B cell (primary cell): ENCODE measurements at regions not wholly inside any gene's neighbourhood (a gene's known extent, or its start where the extent isn't known, plus 50 kb on each side); places are given as distances from the start of the nearest gene placed in this dataset.

ENCODE experiments used
- ATAC-seq: fragments of 200-7000 bp; cut with Tn5 transposase; one replicate; pipeline ENCODE4 v1.10.0; 2021; ENCODE audit warnings: low read depth, mild to moderate bottlenecking, moderate number of reproducible peaks, moderate library complexity
- CTCF ChIA-PET: fragments of 350-600 bp; sonication (Branson Sonifier 250); formaldehyde crosslinking; loops from one replicate; lab custom pipeline; 2021; ENCODE audit warnings: antibody characterized with exemption, inconsistent platforms; lab: Charles Lee
- POLR2A ChIA-PET: fragments of 350-600 bp; sonication (Branson Sonifier 250); formaldehyde crosslinking; loops from one replicate; lab custom pipeline; 2021; ENCODE audit warnings: antibody characterized with exemption; lab: Charles Lee
- DNase-seq: peaks from one replicate; pipeline ENCODE4 v3.0.0; 2013
- H2AFZ ChIP-seq: 2 replicates; pipeline ENCODE4 v1.6.1; 2012; ENCODE audit warnings: mild to moderate bottlenecking, low read depth, low read length; ENCODE audit not compliant: insufficient read depth, poor library complexity, severe bottlenecking
- H3K27ac ChIP-seq, 2 donors: 1 replicate in 1 of 2; 2 replicates in 1 of 2; pipeline ENCODE4 v1.5.1; 2012 to 2013; ENCODE audit warnings: low read length in 2 of 2, mild to moderate bottlenecking in 2 of 2, moderate library complexity in 1 of 2
- H3K27me3 ChIP-seq, 4 experiments: fragments of 200-600 bp in 1 of 4; sonication (generic) in 1 of 4; replicated peaks in 1 of 4; 1 replicate in 2 of 4; 2 replicates in 2 of 4; pipeline versions ENCODE4 v1.6.1 to v1.7.0; 2013 to 2016; ENCODE audit warnings: low read length in 3 of 4, mild to moderate bottlenecking in 2 of 4, mixed read lengths in 1 of 4, moderate library complexity in 1 of 4; ENCODE audit not compliant: insufficient read depth in 4 of 4, control insufficient read depth in 3 of 4; ENCODE audit errors: control extremely low read depth in 1 of 4
- H3K36me3 ChIP-seq, 2 experiments: replicated peaks in 1 of 2; 1 replicate in 1 of 2; 2 replicates in 1 of 2; pipeline versions ENCODE4 v1.6.1 to v1.7.1; 2013; ENCODE audit warnings: low read length in 1 of 2; ENCODE audit not compliant: insufficient read depth in 2 of 2, control insufficient read depth in 1 of 2; ENCODE audit errors: control extremely low read depth in 1 of 2, extremely low read depth in 1 of 2
- H3K4me1 ChIP-seq, 2 donors: fragments of 200-600 bp in 1 of 2; sonication (generic) in 1 of 2; 1 replicate in 1 of 2; 2 replicates in 1 of 2; pipeline versions ENCODE4 v1.5.1 to v1.6.1; 2013 to 2017; ENCODE audit warnings: low read length in 2 of 2; ENCODE audit not compliant: control insufficient read depth in 2 of 2, insufficient read depth in 2 of 2
- H3K4me2 ChIP-seq: replicated peaks from 2 replicates; pipeline ENCODE3; 2012; ENCODE audit warnings: mild to moderate bottlenecking, low read depth, low read length; ENCODE audit not compliant: poor library complexity, severe bottlenecking
- H3K4me3 ChIP-seq, 5 experiments: fragments of 200-600 bp in 1 of 5; sonication (generic) in 1 of 5; 1 replicate in 3 of 5; 2 replicates in 2 of 5; pipeline versions ENCODE4 v1.5.1 to v1.7.0; 2011 to 2016; ENCODE audit warnings: low read length in 4 of 5, mild to moderate bottlenecking in 4 of 5, low read depth in 2 of 5, control low read depth in 1 of 5, moderate library complexity in 1 of 5; ENCODE audit not compliant: insufficient read depth in 1 of 5; ENCODE audit errors: control extremely low read depth in 1 of 5, extremely low read depth in 1 of 5
- H3K79me2 ChIP-seq: fragments of 200-600 bp; sonication (generic); one replicate; pipeline ENCODE4 v1.6.0; 2016; ENCODE audit warnings: low read length; ENCODE audit not compliant: control insufficient read depth, insufficient read depth
- H3K9ac ChIP-seq: fragments of 200-600 bp; sonication (generic); 2 replicates; pipeline ENCODE4 v1.6.1; 2017; ENCODE audit warnings: mild to moderate bottlenecking, low read length, moderate library complexity
- H3K9me3 ChIP-seq, 3 donors: one replicate each; pipeline versions ENCODE4 v1.6.1 to v1.7.1; 2013; ENCODE audit warnings: low read length in 2 of 3; ENCODE audit not compliant: control insufficient read depth in 2 of 3, insufficient read depth in 1 of 3; ENCODE audit errors: control extremely low read depth in 1 of 3
- H4K20me1 ChIP-seq: 2 replicates; pipeline ENCODE4 v1.6.0; 2012; ENCODE audit warnings: mild to moderate bottlenecking, low read length; ENCODE audit not compliant: insufficient read depth, control insufficient read depth, poor library complexity, severe bottlenecking
- H3K27ac Mint-ChIP-seq: one replicate; pipeline ENCODE4 v1.8.0; 2021; ENCODE audit warnings: mixed read lengths
- H3K27me3 Mint-ChIP-seq: one replicate; pipeline ENCODE4 v1.8.0; 2021; ENCODE audit warnings: mixed read lengths
- H3K4me1 Mint-ChIP-seq: one replicate; pipeline ENCODE4 v1.8.0; 2021; ENCODE audit warnings: mixed read lengths
- H3K4me3 Mint-ChIP-seq: one replicate; pipeline ENCODE4 v1.8.0; 2021; ENCODE audit warnings: mixed read lengths
- H3K9me3 Mint-ChIP-seq: one replicate; pipeline ENCODE4 v1.8.0; 2022; ENCODE audit warnings: mixed read lengths; ENCODE audit not compliant: insufficient read depth
- CTCF ChIP-seq: fragments of 200-600 bp; IDR thresholded peaks from one replicate; pipeline ENCODE4 v1.8.0; 2022; ENCODE audit warnings: antibody characterized with exemption, mild to moderate bottlenecking
- EZH2 ChIP-seq: IDR thresholded peaks from 2 replicates; pipeline ENCODE4 v1.6.1; 2012; ENCODE audit warnings: borderline replicate concordance, low read depth, mild to moderate bottlenecking, moderate library complexity, low read length; ENCODE audit not compliant: insufficient read depth, poor library complexity, severe bottlenecking
- WGBS: methylation state at CpG from one replicate; pipeline ENCODE4 v1.1.5; 2013; ENCODE audit warnings: missing lambda C conversion rate; ENCODE audit not compliant: insufficient coverage; 5-methylcytosine and 5-hydroxymethylcytosine counted together
- intact Hi-C: fragments of 100-400 bp; cut with micrococcal nuclease; formaldehyde crosslinking; loops from one replicate; pipeline ENCODE4 v1.10.0; 2022

- Histone ChIP-seq H3K27ac (no peak overlapping the region), H2AFZ (peak overlapping the region; percentile 40), H3K9me3 (no peaks in the 10 kb centered on the region), H3K79me2 (no peaks in the 10 kb centered on the region), H3K4me2 (peak overlapping the region; percentile 43), H4K20me1 (no peaks in the 10 kb centered on the region), H3K4me1 (peaks cover 13 to 21% of the 10 kb centered on the region in 2 donors), H3K9ac (peak overlapping the region; percentile 4), H3K27me3 (no peaks in the 10 kb centered on the region), H3K4me3 (no peak overlapping the region), H3K36me3 (no peaks in the 10 kb centered on the region)
- TF ChIP-seq EZH2 (no peak), CTCF (no peak)
- ChIA-PET POLR2A (no interaction called here), CTCF (interaction anchor here (1.1 kb wide), 1 partner anchor 217 kb away, joined by 4 read pairs; no protein-coding TSS in a partner anchor)
- DNase-seq (peak; percentile 55), ATAC-seq (peak; percentile 54)
- no peaks in the 10 kb centered on the region for H3K27me3 Mint-ChIP-seq
- peaks cover 5% of the 10 kb centered on the region for H3K9me3 Mint-ChIP-seq
- intact Hi-C loops, result no loop called here
- H3K4me3 Mint-ChIP-seq, result peak overlapping the region; percentile 42
- H3K27ac Mint-ChIP-seq, result peak overlapping the region; percentile 39
- WGBS, result no CpG with 5 or more reads among the region's 8 CpGs
- peaks cover 22% of the 10 kb centered on the region for H3K4me1 Mint-ChIP-seq
Observed at GRCh38 chr2:176931588-176932563, 280.7 kb upstream of the HNRNPA3 start.

GRCh38 chr2:176934131-176934530 lies 278.5 kb upstream of the HNRNPA3 start:
- Mint-ChIP-seq H3K27ac (no peak overlapping the region), H3K9me3 (peaks cover 4% of the 10 kb centered on the region), H3K4me3 (no peak overlapping the region), H3K27me3 (no peaks in the 10 kb centered on the region), H3K4me1 (peaks cover 22% of the 10 kb centered on the region)
- no peak overlapping the region for H3K9ac ChIP-seq
- no peak overlapping the region for H3K4me3 ChIP-seq
- DNase-seq (no peak), ATAC-seq (no peak)
- no peaks in the 10 kb centered on the region for H3K79me2 ChIP-seq
- CTCF ChIA-PET, result no interaction called here
- POLR2A ChIA-PET, result no interaction called here
- H2AFZ ChIP-seq, result no peak overlapping the region
- H4K20me1 ChIP-seq, result no peaks in the 10 kb centered on the region
- H3K9me3 ChIP-seq, result no peaks in the 10 kb centered on the region
- H3K4me2 ChIP-seq, result no peak overlapping the region
- intact Hi-C loops, result no loop called here
- H3K27me3 ChIP-seq, result no peaks in the 10 kb centered on the region
- 98% methylated on average over 5 of the region's 5 CpGs for WGBS
- no peak for TF ChIP-seq EZH2
- TF ChIP-seq CTCF, result no peak
- no peak overlapping the region for H3K27ac ChIP-seq
- H3K4me1 ChIP-seq, result peaks cover 15 to 21% of the 10 kb centered on the region in 2 donors
- H3K36me3 ChIP-seq, result no peaks in the 10 kb centered on the region
